ENCODE measurements at regions not wholly inside any gene's neighbourhood (a gene's known extent, or its start where the extent isn't known, plus 50 kb on each side); places are given as distances from the start of the nearest gene placed in this dataset.

GRCh38 chr13:65560936-65561335, 1669.2 kb downstream of the PCDH9 start:
- TF ChIP-seq EZH2 (optimal IDR thresholded peaks at IDR 0.05; ENCODE audit: low read depth, low read length) (no peak), EZH2phosphoT487 (IDR thresholded peaks at IDR 0.05; ENCODE audit: low read length) (no peak), CTCF (IDR thresholded peaks at IDR 0.05; ENCODE audit: low read length) (no peak)
- H3K9me2 ChIP-seq (replicated peaks; ENCODE audit: insufficient read depth, low read length): no peaks in the 10 kb centered on the region
- H3K27ac ChIP-seq (ENCODE audit: low read length): no peak overlapping the region
- H3K9me3 ChIP-seq (replicated peaks; ENCODE audit: insufficient read depth, low read length): no peaks in the 10 kb centered on the region
- no peaks in the 10 kb centered on the region for H3K4me1 ChIP-seq (ENCODE audit: low read length)
- H3K79me2 ChIP-seq (ENCODE audit: low read length): no peaks in the 10 kb centered on the region
- no peak overlapping the region for H3K4me3 ChIP-seq (ENCODE audit: low read length)
- no peaks in the 10 kb centered on the region for H3F3A ChIP-seq (ENCODE audit: insufficient read depth, low read length)
- H2AFZ ChIP-seq (ENCODE audit: low read length): no peak overlapping the region
- no peak overlapping the region for H3K4me2 ChIP-seq (ENCODE audit: low read depth, low read length)
- no peaks in the 10 kb centered on the region for H3K27me3 ChIP-seq (replicated peaks; ENCODE audit: insufficient read depth, low read length)
- no peak overlapping the region for H3K9ac ChIP-seq (ENCODE audit: low read length)
- no peaks in the 10 kb centered on the region for H3K36me3 ChIP-seq (replicated peaks; ENCODE audit: insufficient read depth, low read length)
- DNase-seq: no peak
- no peaks in the 10 kb centered on the region for H4K20me1 ChIP-seq (ENCODE audit: insufficient read depth, low read length)

- no peaks in the 10 kb centered on the region for H3K36me3 ChIP-seq (replicated peaks; ENCODE audit: insufficient read depth, low read length)
- DNase-seq: no peak
- no peaks in the 10 kb centered on the region for H3K4me1 ChIP-seq (ENCODE audit: low read length)
- no peaks in the 10 kb centered on the region for H3K79me2 ChIP-seq (ENCODE audit: low read length)
- H2AFZ ChIP-seq (ENCODE audit: low read length): no peak overlapping the region
- no peaks in the 10 kb centered on the region for H3K9me2 ChIP-seq (replicated peaks; ENCODE audit: insufficient read depth, low read length)
- H3K4me2 ChIP-seq (ENCODE audit: low read depth, low read length): no peak overlapping the region
- H3K9ac ChIP-seq (ENCODE audit: low read length): no peak overlapping the region
- H4K20me1 ChIP-seq (ENCODE audit: insufficient read depth, low read length): no peaks in the 10 kb centered on the region
- H3F3A ChIP-seq (ENCODE audit: insufficient read depth, low read length): no peaks in the 10 kb centered on the region
- H3K27ac ChIP-seq (ENCODE audit: low read length): no peak overlapping the region
- no peaks in the 10 kb centered on the region for H3K9me3 ChIP-seq (replicated peaks; ENCODE audit: insufficient read depth, low read length)
- H3K4me3 ChIP-seq (ENCODE audit: low read length): no peak overlapping the region
- no peaks in the 10 kb centered on the region for H3K27me3 ChIP-seq (replicated peaks; ENCODE audit: insufficient read depth, low read length)
- no peak for TF ChIP-seq CTCF (IDR thresholded peaks at IDR 0.05; ENCODE audit: low read length)
- TF ChIP-seq EZH2phosphoT487 (IDR thresholded peaks at IDR 0.05; ENCODE audit: low read length): no peak
These were observed 1674.2 kb downstream of the PCDH9 start for GRCh38 chr13:65555962-65556361.

- H3K4me3 ChIP-seq (ENCODE audit: low read length): no peak overlapping the region
- no peaks in the 10 kb centered on the region for H3K27me3 ChIP-seq (replicated peaks; ENCODE audit: insufficient read depth, low read length)
- no peak overlapping the region for H3K4me2 ChIP-seq (ENCODE audit: low read depth, low read length)
- H3K9me2 ChIP-seq (replicated peaks; ENCODE audit: insufficient read depth, low read length): no peaks in the 10 kb centered on the region
- no peaks in the 10 kb centered on the region for H4K20me1 ChIP-seq (ENCODE audit: insufficient read depth, low read length)
- no peaks in the 10 kb centered on the region for H3K4me1 ChIP-seq (ENCODE audit: low read length)
- no peaks in the 10 kb centered on the region for H3F3A ChIP-seq (ENCODE audit: insufficient read depth, low read length)
- no peaks in the 10 kb centered on the region for H3K36me3 ChIP-seq (replicated peaks; ENCODE audit: insufficient read depth, low read length)
- no peaks in the 10 kb centered on the region for H3K9me3 ChIP-seq (replicated peaks; ENCODE audit: insufficient read depth, low read length)
- H3K9ac ChIP-seq (ENCODE audit: low read length): no peak overlapping the region
- H2AFZ ChIP-seq (ENCODE audit: low read length): no peak overlapping the region
- H3K27ac ChIP-seq (ENCODE audit: low read length): no peak overlapping the region
- no peak for DNase-seq
- no peaks in the 10 kb centered on the region for H3K79me2 ChIP-seq (ENCODE audit: low read length)
- TF ChIP-seq CTCF (IDR thresholded peaks at IDR 0.05; ENCODE audit: low read length): no peak
- no peak for TF ChIP-seq EZH2 (optimal IDR thresholded peaks at IDR 0.05; ENCODE audit: low read depth, low read length)
- TF ChIP-seq EZH2phosphoT487 (IDR thresholded peaks at IDR 0.05; ENCODE audit: low read length): no peak
These were observed 1676.9 kb downstream of the PCDH9 start for GRCh38 chr13:65553096-65553727.

All from MM.1S (cell line).